ENCODE measurements at regions not wholly inside any gene's neighbourhood (a gene's known extent, or its start where the extent isn't known, plus 50 kb on each side); places are given as distances from the start of the nearest gene placed in this dataset.

DNA sequence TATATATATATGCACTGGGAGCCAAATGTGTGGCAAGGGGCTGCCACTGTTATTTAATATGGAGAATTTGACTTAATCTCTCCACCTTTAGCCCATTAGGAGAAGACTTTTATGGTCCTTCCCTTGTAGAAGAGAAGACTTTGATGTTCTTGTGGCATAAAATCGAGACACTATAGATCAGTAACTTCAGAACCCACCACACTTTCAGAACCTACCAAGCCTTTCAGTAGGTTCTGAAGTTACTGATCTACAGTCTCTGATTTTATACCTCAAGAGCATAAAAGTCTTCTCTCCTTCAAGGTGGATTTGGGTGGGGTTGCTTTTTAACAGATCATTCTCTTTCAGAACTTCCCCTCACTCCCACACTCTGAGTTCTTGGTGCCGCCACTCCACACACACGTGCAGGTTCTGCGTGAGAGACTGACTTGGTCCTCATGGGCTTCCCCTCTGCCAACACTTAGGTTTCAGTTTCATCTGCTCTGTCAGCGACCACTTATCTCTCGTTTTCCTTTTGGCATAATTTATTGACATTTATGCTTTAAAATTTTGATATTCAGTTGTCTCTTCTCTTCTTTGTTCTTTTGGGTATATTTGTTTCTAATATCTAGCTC lies 213.4 kb upstream of the PCDH17 start:
- no peak overlapping the region for H3K4me3 ChIP-seq
- no peak overlapping the region for H3K27ac ChIP-seq
- no peaks in the 10 kb centered on the region for H3K9me3 ChIP-seq
- ATAC-seq (peak; percentile 53 to 97 (median 92)), DNase-seq (peak in 2 of 3 donors; percentile 42 to 51)
- WGBS (ENCODE audit: insufficient coverage, low coverage, low lambda C conversion rate, missing lambda C conversion rate): 44% methylated on average over 6 of the region's 6 CpGs
- H3K36me3 ChIP-seq: no peaks in the 10 kb centered on the region
- TF ChIP-seq, protein P1, sequence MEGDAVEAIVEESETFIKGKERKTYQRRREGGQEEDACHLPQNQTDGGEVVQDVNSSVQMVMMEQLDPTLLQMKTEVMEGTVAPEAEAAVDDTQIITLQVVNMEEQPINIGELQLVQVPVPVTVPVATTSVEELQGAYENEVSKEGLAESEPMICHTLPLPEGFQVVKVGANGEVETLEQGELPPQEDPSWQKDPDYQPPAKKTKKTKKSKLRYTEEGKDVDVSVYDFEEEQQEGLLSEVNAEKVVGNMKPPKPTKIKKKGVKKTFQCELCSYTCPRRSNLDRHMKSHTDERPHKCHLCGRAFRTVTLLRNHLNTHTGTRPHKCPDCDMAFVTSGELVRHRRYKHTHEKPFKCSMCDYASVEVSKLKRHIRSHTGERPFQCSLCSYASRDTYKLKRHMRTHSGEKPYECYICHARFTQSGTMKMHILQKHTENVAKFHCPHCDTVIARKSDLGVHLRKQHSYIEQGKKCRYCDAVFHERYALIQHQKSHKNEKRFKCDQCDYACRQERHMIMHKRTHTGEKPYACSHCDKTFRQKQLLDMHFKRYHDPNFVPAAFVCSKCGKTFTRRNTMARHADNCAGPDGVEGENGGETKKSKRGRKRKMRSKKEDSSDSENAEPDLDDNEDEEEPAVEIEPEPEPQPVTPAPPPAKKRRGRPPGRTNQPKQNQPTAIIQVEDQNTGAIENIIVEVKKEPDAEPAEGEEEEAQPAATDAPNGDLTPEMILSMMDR (IDR thresholded peaks at IDR 0.05): no peak
- TF ChIP-seq POLR2A (IDR thresholded peaks at IDR 0.05): no peak
- no peaks in the 10 kb centered on the region for H3K27me3 ChIP-seq
- intact Hi-C loops (cut with DNase I): no loop called here
- H3K4me1 ChIP-seq: peaks cover 0 to 10% (median 0%) of the 10 kb centered on the region in 4 donors

DNA sequence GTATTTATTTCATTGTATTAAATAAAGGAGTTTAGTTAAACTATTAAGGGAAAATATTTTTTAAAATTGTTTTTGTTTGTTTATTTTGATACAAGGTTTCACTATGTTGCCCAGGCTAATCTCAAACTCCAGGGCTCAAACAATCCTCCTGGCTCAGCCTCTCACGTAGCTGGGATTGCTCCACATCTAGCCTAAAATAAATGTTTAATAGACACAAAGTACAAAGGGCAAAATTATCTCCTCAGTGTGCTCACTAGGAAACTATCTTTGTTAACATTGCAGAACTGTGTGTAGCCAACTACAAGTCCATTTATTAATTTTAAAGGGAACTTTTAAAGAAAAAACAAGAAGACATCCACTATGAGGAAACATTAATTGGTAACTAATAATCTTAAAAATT lies 207.2 kb upstream of the PCDH17 start:
- Histone ChIP-seq H3K9me3 (no peaks in the 10 kb centered on the region), H3K4me1 (peaks cover 0 to 10% (median 3%) of the 10 kb centered on the region in 4 donors), H3K4me3 (peak overlapping the region; percentile 13 to 35 (median 26)), H3K27me3 (no peaks in the 10 kb centered on the region), H3K36me3 (no peaks in the 10 kb centered on the region), H3K27ac (peak overlapping the region; percentile 60 to 87 (median 65))
- WGBS (ENCODE audit: insufficient coverage, low coverage, low lambda C conversion rate, missing lambda C conversion rate): 19% methylated on average over 1 of the region's 1 CpG
- TF ChIP-seq, protein P1 (IDR thresholded peaks at IDR 0.05): no peak
- TF ChIP-seq POLR2A (IDR thresholded peaks at IDR 0.05): no peak
- intact Hi-C loops (cut with DNase I): no loop called here
- ATAC-seq: peak; percentile 98 to 99 (median 99)
- DNase-seq: peak in 1 of 3 donors; percentile 64

DNA sequence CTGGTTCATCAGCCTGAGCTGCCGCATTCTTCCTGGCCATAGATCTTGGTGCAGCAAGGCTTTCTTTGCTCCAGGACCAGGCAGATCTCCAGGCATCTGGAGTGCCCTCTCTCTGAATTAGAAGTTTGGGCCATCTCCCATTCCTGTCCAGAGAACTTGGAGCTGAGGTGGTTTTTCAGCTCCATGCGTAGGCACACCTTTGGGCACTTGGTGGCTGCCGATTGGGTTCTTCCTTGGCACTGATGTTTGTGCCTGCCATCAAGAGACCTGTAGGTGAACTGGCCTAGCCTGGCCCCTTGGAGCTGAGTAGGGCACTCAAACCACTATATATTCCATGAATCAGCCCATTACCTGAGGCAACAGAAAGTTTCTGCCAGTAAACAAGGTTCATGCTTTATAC lies 206.0 kb upstream of the PCDH17 start:
- WGBS (ENCODE audit: insufficient coverage, low coverage, low lambda C conversion rate, missing lambda C conversion rate): 100% methylated on average over 1 of the region's 3 CpGs
- TF ChIP-seq POLR2A (IDR thresholded peaks at IDR 0.05): no peak
- TF ChIP-seq, protein P1 (IDR thresholded peaks at IDR 0.05): no peak
- no peaks in the 10 kb centered on the region for H3K36me3 ChIP-seq
- ATAC-seq: no peak
- H3K9me3 ChIP-seq: no peaks in the 10 kb centered on the region
- peaks cover 0 to 10% (median 3%) of the 10 kb centered on the region in 4 donors for H3K4me1 ChIP-seq
- H3K27ac ChIP-seq: no peak overlapping the region
- no peaks in the 10 kb centered on the region for H3K27me3 ChIP-seq
- DNase-seq: no peak
- no peak overlapping the region for H3K4me3 ChIP-seq
- intact Hi-C loops (cut with DNase I): no loop called here

DNA sequence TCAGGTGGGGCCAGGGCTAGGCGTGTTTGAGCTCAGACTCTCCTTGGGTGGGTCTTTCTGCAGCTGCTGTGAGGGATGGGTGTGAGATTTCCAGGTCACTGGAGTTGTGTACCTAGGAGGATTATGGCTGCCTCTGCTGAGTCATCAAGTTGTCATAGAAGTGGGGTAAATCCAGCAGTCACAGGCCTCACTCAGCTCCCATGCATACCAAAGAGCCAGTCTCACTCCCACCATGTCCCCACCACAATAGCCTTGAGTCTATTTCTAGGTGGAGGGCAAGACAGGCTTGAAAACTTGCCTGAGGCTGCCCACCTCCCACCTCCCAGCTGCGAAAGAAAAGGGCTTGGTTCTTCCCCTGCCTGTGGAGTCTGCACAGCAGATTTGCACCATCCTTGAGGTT lies 194.0 kb upstream of the PCDH17 start:
- ATAC-seq (no peak), DNase-seq (no peak)
- Histone ChIP-seq H3K4me3 (no peak overlapping the region), H3K4me1 (no peaks in the 10 kb centered on the region), H3K9me3 (no peaks in the 10 kb centered on the region), H3K27me3 (no peaks in the 10 kb centered on the region), H3K36me3 (no peaks in the 10 kb centered on the region), H3K27ac (no peak overlapping the region)
- WGBS (ENCODE audit: insufficient coverage, low coverage, low lambda C conversion rate, missing lambda C conversion rate): no CpG with 5 or more reads among the region's 2 CpGs
- TF ChIP-seq, protein P1 (IDR thresholded peaks at IDR 0.05): no peak
- no peak for TF ChIP-seq POLR2A (IDR thresholded peaks at IDR 0.05)
- intact Hi-C loops (cut with DNase I): no loop called here

Data from right lobe of liver (tissue), 6 donors.